HEK293 (cell line): ENCODE measurements at regions not wholly inside any gene's neighbourhood (a gene's known extent, or its start where the extent isn't known, plus 50 kb on each side); places are given as distances from the start of the nearest gene placed in this dataset.

ENCODE experiments used
- MZF1 ChIP-seq: fragments of 450-650 bp; formaldehyde crosslinking; IDR thresholded peaks from 2 replicates; pipeline ENCODE4 v1.5.1; 2017; ENCODE audit warnings: missing biosample characterization, missing genetic modification characterization, borderline replicate concordance
- ZNF223 ChIP-seq: fragments of 450-650 bp; formaldehyde crosslinking; IDR thresholded peaks from 2 replicates; pipeline ENCODE4 v1.5.1; 2016; ENCODE audit warnings: missing biosample characterization, missing genetic modification characterization

DNA sequence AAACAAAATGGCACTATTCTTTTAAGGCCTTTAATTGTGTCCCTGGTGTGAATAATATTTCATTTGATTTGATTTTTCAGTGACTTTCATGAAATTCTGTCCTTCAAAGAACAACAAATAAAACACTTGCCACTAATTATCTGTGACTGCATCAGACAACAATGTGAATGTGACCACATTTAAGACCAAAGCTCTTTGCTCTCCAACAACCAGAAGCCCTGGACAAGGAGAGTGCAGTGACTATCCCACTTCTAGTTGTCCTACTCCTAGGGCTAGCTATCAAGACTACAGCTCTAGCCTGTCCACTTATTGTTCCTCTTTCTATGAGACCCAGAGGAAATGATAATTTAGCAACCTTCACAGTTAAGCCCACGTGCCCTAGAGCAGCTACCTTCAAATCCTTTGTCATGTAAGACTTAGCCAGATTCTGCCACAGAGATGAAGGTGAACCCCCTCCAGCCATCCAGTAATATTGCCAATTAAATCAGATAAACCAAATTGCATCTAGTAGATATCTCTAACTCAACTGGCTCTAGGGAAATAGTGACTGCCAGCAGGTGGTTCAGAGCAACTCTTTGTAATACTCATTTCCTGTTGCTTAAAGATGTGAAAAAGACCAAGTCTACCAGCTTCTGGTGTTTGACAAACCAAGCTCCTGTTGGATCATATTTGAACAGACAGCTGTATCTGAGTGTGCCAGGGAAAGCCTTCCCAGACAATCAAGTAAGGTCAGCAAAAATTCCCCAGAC lies 142.6 kb upstream of the BLID start:
- TF ChIP-seq MZF1 (tag by site-specific recombination) (no peak), ZNF223 (tag by site-specific recombination) (no peak)
